NAMALWA (cell line): ENCODE measurements at regions not wholly inside any gene's neighbourhood (a gene's known extent, or its start where the extent isn't known, plus 50 kb on each side); places are given as distances from the start of the nearest gene placed in this dataset.

ENCODE experiments used
- DNase-seq: peaks from one replicate; pipeline ENCODE4 v3.0.0-alpha.2; 2015; ENCODE audit warnings: low spot score

DNA sequence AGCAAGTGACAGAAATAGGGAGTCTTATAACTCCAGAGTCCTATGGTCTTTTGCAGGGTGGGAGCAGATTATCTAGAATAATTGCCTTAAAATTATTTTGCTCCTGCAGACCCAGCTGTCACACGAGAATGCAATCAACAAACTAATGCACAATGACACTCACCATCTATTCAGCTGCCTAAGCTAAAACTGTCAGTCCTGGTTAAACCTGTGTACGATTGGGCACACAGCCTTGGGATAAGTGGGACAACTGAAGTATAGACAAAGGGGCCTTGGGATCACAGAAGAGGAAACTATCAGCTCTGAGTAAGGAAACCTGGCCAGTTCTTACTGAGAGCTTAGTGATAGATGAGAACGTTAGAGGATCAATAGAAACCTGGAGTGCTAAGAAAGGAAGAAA, 595.9 kb upstream of the KIRREL3 start:
- DNase-seq = no peak

DNA sequence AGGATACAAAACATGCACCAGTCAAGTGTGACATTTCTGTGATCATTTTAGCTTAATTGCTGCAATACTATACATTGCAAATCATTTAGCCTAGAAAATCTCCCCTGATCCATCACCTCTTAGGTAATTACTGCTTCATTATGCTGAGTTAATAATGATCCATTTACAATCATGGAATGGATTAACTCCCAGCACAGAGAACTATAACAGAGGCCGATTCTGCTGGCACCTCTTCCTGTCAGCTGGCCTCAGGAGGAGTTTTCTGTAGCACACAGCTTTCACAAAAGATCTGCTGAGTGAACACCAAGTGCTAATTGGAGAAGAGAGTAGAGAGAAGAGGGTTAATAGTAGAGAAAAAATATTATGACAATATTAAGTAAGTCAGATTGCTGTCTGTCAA, 591.8 kb upstream of the KIRREL3 start:
- DNase-seq = no peak

DNA sequence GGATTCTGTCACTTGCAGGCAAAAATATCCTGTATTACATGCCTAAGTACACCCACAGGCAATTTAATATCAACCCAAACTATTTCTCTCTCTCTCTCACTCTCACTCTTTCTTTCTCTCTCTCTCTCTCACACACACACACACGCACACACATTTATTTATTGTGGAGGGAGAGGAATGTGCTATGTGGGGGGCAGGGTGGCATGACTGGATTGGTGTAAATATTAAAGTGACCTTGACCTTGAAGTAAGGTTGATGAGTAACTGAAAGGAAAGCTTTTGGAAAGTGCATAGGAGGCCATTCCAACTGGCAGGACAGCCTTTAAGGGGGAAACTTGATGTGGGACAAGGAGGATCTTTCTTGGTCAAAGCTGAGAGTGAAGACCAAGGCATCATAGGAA, 589.7 kb upstream of the KIRREL3 start:
- no peak for DNase-seq

DNA sequence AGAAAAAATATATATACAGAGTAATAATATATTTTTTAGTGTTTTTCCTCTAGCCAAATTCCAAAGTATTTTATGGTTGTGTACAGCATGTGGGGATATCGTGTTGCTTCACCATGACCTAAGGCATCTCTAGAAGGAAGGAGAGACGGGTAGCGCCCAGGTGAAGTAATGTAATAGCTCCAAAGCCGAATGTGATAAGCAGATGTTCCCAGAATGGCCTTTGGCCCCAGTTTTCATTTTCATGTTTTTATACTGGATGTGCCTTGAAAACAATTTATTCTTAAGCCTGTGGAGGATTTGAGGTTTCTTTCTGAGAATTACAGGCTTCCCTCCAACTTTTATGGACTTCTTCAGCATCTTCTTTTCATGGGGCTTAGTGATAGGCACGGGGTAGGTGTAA, 587.9 kb upstream of the KIRREL3 start:
- DNase-seq = no peak

DNA sequence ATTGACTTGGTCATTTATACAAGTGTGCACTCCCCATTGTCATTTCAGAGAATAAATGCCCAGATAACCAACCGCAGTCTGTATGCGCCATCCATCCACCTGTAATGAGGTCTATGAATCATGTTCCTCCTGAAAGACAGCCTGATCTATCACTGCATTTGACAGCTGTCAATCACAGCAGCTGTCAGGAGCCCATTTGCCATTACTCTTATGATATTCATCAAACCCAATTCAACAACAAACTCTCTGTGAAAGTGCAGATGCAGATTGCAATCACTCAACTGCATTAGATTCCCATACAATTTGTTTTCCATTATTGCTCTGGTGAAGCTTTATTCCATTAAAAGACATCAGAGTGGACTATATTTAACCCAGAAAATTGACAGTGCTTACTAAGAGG, 586.9 kb upstream of the KIRREL3 start:
- DNase-seq = no peak

DNA sequence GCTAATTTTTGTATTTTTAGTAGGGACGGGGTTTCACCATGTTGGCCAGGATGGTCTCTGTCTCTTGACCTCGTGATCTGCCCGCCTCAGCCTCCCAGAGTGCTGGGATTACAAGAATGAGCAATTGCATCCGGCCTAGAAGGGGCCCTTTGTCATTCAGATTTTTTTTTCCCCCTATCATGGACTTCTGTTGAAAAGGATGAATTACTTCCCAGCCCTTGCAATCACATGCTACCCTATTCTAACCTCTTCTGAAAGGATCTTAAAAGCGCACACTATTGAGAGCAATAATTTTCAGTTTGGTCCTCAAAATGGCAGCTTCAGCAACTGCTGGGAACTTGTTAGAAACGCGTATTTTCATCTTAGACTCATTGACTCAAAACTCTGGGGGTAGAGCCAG, 575.6 kb upstream of the KIRREL3 start:
- DNase-seq = no peak

DNA sequence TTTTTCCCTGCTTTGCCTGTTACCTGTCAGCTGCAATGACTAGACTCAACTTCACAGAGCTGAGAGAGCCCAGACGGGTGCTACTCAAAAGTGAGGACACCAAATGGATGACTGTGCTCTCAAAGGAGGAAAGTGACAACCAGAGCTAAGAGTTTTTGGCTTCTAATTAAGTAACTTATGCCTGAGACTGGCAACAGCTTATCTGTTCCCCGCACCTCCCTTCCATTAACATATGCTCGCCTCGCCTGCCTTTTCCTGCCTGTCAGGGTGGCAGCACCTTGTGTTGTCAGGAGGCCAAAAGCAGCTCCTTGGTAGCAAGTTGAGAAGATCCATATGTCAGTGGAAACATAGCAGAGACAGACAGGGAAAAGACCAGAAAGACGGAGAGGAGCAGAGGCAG, 573.9 kb upstream of the KIRREL3 start:
- no peak for DNase-seq

DNA sequence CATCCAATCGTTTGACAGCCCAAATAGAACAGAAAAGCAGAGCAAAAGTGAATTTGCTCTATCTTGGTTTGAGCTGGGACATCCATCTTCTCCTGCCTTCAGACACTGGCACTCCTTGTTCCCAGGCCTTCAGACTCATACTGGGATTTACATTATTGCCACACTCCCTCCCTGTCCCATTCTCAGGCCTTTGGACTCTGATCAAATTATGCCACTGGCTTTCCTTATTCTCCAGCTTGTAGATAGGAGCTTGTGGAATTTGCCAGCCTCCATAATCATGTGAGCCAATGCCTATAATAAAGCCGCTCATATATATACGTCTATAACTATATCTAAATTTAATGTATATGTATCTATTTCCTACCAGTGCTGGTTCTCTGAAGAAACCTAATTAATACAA, 568.3 kb upstream of the KIRREL3 start:
- DNase-seq = no peak

DNA sequence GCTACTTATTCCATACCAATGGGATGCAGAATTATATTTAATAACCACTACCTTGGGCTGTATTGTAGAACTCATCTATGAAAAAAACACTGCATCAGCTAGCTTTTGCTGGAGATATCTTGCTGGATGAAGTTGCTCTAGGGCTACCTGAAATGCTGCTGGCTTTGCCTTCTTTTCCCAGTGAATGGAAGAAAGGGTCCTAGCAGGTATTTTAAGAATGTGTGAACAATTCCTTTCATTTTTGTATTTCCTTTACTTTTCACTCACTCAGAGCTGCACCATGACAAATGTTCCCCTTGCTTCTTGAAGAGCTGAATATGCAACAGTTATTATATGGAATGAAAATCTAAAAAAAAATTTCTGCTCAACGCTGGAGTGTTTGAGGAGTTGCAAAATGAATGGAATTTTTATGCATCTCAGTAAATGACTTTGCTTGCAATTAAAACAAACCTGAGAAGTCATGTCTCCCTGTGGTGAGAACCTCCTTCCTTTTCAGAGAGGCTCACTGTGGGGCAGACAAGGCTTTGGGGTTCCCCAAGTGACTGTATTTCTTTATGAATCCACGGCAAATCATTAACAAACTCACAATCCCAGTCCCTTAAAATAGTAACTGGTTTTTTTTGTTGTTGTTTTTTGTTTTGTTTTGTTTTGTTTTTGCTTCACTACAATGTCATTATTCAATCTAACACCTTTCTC, 566.8 kb upstream of the KIRREL3 start:
- DNase-seq = no peak

DNA sequence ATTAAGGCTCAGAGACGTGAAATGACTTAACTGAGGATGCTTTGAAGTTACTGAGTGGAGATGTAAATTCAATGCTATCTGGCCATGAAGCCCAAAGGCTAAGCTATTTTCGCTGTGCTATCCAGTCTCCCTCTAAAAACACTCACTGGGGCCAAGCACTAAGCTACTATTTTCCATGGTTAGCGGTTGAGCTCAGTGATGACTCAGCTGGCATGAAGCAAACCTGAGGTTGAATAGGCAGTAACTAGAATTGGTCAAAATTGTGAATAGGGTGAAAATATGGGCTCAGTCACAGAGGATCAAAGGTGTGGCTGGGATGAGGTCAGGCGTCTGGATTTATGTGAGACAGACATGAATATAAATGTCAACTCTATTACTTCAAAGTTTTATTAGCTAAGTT, 564.2 kb upstream of the KIRREL3 start:
- no peak for DNase-seq

DNA sequence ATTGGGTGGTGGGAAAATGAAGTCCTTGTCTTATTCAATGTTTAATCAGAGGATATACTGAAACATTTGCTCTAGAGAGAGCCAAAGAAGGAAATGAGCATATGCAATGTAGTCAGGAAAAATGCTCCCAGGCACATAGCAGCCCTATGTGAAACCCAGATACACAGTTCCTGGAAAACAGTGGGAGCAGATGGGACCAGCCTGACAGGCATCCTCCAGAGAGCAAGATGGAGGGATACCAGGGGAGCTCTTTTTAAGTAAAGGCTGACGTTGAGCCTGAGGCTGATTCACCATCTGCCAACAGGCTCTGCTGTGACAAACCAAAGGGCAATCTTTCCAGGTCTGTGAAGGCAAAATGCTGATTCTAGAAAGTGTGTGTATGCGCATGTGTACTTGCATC, 559.4 kb upstream of the KIRREL3 start:
- DNase-seq = no peak

DNA sequence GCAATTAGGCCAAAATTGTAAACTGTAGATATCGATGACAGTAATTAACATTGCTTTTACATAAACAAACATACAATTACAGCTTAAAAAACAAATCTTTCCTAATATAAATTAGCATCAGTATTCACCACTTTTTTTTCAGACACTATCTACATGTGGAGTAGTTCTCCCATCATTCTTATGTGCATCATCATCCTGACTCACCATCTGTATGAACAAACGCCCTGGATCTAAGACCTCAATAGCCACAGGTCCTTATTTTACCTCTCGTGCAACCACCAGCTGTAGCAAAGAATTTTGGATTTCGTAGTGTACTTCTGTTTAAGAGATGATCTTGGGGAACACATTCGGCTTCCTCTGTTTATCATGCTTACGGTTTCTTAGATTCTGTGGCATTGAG, 551.9 kb upstream of the KIRREL3 start:
- no peak for DNase-seq

DNA sequence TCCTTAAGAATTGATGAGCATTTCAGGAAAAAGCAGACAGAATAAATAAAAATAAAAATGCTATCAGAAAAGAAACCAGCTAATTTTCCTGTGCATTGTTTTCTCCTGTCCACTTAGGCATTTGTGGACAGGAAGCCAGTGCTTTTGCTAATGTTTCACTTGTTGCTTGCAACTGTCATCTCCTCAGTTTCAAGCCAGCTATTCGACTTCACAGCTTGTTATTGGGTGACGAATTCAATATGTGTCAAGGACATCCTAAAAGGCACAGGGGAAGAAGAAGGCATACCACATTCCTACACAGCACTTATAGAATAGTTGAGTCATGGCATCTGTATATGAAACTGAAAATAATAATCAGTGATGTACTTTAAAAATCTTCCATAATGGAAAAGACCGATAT, 530.6 kb upstream of the KIRREL3 start:
- DNase-seq = no peak

DNA sequence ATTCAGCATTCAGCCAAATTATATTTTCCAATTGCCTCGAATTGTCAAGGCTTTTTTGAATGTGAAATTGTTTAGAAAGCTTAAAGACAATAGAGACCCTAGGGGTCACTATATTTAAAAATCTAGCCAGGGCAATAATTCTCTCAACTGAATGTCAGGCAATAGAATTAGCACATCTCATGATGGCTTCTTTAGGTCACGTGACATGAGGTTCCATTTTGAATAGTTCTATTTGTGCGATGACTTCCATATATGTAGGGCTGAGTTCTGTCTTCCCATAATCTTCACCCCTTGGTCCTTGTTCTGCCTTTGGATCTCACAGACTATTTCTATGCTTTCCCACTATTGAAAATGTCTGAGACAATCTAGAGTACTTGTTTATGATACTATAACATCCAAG, 527.7 kb upstream of the KIRREL3 start:
- DNase-seq = no peak

DNA sequence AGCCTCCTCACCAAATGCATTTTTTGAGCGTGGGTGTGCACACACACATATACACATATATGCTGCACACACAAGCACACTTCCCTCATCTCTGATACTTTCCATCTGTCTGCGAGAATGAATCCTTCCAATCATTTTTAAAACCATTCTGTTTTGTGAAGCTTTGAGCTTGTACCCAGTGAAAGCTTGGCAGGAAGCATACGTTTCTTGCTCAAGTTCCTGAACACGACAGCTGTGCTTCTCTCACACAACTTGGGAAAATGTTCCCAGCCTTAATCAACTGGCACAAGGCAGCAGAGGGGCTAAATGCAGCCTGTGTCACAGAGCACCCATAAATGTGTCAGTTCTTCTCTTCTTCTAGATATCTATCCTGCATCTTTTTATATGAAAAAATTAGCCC, 524.0 kb upstream of the KIRREL3 start:
- DNase-seq = no peak

DNA sequence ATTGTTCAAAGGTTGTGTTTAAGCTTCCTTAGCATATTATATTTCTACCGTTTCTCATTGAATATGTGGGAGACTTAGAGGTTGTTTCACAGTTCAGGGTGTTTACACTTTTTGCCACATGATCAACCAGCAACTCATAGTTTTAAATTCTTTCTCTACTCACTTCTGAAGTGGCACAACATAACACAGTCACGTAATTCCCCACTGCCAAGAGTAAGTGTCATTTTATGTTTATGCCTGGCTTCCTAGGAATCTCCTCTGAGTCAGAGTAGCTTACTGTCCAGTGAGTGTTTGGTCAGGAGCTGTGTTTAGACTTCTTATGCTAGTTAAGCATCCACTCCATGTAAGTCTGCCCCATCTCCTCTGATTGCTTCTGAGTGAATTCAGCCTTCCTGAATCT, 520.8 kb upstream of the KIRREL3 start:
- DNase-seq = no peak

DNA sequence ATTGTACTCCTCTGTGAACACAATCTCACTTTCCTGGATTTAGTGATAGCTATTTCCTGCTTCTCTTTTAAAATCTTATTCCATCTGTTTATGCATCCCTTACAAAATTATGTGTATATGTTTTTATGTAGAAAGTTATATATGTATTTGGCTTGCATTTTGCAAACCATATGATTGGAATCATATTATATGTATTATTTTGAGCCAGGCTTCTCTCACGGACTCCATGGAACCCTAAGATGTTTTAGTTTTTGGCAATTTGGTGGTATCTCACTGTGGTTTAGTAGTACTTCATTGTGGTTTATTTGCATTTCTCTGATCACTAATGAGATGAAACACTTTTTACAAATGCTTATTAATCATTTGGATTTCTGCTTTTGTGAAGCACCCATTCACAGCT, 507.3 kb upstream of the KIRREL3 start:
- DNase-seq = no peak

DNA sequence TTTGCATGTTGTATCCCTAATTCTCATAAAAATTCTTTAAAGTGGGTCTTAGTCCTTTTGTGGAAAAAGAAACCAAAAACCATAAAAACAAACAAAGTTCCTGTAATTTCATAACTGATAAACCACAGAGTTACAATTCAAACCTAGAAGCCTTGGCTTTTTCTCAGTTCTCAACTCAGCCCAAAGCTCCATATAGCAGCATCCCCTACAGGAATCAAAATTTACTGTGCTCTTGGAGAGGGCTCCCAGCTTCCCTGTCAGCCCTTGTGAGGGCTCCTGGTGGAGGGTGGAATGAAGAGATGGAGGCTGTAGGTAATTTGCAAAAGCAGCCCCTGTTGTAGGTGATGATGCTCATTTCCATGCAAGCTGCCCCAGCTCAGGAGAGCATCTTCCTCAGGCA, 506.1 kb upstream of the KIRREL3 start:
- DNase-seq = no peak

DNA sequence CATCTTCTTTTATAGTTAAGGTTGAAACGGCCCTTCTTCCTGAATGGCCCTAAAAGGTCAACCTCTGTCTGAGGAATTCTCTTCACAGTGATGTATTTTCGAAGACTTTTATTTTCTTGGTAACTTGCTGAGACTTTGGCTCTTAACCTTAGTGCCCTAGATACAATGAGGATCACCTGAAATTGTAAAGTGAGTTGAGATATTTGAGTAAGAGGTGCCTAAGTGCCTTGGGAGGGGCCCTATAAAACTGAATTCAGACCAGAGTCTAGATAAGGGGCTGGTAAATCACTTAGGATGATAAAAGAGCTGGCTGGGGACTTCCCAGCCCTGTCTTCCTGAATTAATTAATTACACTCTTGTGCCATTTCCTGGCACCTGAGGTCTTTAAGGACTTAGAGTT, 505.6 kb upstream of the KIRREL3 start:
- no peak for DNase-seq

DNA sequence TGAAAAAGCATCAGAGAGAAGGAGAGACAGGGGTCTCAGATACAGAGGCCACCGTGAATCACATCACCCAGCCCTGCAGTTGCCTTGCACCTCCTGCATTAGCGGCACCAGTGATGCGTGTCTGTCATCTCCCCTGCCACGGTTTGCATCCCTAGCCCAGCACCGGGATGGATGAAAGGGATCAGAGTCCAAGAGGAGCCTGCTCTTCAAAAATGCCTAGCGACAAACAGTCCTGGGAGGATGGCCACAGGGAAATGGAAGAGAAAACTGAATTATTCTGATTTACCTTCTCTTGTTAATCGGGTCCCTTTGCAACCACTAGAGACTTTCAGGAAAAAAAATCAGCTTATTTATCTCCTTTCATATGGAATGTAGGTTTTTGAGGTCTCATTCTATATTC, 495.6 kb upstream of the KIRREL3 start:
- DNase-seq = no peak

DNA sequence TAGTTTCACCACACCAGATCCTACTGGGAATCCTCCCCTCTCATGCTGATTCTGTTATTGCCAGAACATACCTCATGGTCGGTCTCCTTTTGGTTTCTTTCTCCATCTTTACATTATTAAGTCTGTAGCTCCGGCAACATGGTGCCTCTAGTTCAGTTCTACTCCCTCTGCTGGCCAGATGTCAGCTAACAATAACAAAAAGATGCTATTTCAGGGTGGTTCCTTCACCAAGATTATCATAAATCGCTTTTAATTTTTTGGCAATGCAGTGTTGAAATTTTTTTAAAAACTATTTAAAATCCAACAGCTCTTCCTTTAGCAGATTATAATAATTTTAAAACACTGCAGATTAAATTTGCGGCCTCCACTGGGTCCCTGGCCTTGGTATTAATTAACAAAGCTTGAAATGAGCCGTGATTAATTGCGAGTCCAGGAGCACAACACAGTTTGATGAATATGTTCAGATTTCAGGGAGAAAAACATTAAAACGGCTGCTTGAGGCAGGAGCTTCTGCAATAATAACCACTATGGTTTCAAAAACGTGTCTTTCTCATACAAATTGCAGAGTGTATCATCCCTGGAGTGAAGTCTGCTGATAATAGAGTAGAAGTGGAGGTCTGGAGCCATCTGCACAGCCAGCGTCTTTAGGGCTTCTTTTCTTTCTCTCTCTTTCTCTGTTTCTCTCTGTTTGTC, 492.9 kb upstream of the KIRREL3 start:
- peak; percentile 47 for DNase-seq

DNA sequence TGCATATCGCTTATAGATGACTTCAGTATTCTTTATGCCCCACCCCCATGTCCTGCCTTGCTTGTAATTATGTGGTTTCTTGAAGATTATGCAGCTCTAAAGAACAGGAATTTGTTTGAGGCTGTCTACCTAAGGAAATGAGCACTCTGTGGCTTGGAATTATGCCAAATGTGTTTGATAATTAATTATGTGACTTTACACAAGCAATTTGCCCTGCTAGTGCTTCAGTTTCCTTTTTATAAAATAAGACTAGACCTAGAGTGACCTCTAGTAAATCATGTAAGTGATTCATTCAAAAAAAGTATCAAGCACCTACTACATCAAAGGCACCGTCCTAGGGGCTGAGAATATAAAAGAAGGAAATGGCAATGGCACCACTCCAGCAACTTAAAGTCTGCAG, 491.5 kb upstream of the KIRREL3 start:
- no peak for DNase-seq

DNA sequence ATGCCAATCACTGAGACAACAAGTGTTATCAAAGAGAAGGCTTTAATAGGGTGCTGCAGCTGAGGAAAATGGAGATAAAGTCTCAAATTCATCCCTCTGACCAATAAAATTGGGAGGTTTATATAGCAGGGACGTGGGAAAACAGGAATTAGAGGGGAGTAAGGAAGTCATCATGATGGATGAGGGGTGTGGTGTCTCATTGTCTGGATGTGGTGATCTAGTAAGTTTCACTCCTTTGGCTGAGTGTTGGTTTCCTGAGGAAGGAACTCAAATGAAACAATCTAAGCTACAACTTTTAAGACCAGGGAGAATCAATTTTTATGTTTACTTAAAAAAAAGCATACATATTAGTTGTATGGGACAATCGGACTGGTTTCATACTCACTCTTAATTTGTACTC, 491.0 kb upstream of the KIRREL3 start:
- DNase-seq = no peak

DNA sequence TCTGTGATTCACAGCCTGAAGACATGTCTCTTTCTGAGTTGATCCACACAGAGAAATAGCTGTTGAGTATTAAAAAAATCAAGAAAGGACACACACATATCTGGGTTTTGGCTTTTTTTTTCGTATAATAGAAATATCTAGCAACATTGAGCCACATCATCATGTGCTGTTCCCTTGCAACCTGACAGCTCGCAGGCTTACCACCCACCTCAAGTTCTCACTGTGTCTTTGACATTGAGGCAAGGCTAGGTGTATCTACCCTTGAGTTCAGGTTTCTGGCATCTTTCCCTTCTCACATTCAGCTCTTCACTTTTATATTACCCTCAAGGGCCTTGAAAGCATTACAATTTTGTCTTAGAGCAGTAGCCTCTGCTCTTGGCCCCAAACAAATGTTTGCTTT, 490.3 kb upstream of the KIRREL3 start:
- DNase-seq = no peak
